Fibroblast of mammary gland (primary cell): ENCODE measurements at regions not wholly inside any gene's neighbourhood (a gene's known extent, or its start where the extent isn't known, plus 50 kb on each side); places are given as distances from the start of the nearest gene placed in this dataset.
"Not testable (repeated sequence)": the region's sequence is repeated elsewhere in the genome, so short reads cannot be mapped to it uniquely, and the experiment has no call there.

Experiments
- DNase-seq: peaks from one replicate; pipeline ENCODE4 v3.0.0-alpha.2; 2010; ENCODE audit warnings: low read depth
- H3K4me3 ChIP-seq: 2 replicates; pipeline ENCODE4 v1.5.1; 2011; ENCODE audit warnings: low read depth, mild to moderate bottlenecking, low read length, moderate library complexity; ENCODE audit not compliant: control insufficient read depth
- CTCF ChIP-seq: conservative IDR thresholded peaks from 2 replicates; pipeline ENCODE4 v1.5.1; 2011; ENCODE audit warnings: low read depth, low read length, inconsistent platforms; ENCODE audit not compliant: control insufficient read depth, insufficient read depth

DNA sequence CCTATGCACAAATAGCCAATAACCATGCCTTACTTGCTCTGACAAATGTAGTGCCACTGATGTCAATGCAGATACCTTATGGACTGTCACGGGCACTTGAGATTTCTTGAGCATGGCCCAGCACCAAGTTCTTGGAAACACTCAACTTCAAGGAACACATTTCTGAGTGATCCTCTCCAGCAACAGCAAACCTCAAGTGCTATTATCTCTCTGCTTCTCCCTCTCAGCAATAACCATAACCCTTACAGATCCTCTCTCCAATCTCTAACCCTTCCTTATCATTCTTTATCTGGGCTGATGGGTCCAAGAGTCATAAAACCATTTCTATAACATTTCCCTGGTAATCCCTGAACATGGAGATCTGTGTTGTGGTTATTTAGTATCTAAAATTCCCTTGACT lies 266.9 kb upstream of the STXBP5 start:
- no peak for DNase-seq
- no peak for TF ChIP-seq CTCF
- no peak overlapping the region for H3K4me3 ChIP-seq

DNA sequence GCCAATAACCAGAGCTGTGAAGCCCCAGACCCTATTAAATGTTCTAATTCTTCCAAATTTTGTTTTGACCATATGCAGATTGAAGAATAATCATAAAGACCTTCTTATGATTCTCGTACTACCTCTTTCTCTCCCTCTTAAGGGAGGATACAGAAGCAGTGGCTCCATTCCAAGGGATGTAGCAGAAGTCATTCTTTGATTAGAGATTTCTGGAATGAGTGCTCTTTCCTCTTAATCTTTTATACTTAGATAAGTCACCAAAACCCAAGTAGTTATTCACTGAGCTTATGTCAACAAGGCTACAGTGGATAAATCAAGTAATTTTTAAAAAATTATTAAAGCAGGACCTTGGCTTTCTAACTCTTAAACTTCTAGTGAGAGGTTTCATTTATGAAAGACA lies 266.0 kb upstream of the STXBP5 start:
- no peak overlapping the region for H3K4me3 ChIP-seq
- TF ChIP-seq CTCF = no peak
- DNase-seq = no peak

DNA sequence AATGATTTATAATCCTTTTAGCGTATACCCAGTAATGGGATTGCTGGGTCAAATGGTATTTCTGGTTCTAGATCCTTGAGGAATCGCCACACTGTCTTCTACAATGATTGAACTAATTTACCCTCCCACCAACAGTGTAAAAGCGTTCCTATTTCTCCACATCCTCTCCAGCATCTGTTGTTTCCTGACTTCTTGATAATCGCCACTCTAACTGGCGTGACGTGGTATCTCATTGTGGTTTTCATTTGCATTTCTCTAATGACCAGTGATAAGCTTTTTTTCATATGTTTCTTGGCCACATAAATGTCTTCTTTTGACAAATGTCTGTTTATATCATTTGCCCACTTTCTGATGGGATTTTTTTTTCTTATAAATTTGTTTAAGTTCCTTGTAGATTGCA lies 264.8 kb upstream of the STXBP5 start:
- H3K4me3 ChIP-seq, DNase-seq: not testable (repeated sequence)

GRCh38 chr6:146943664-146944063 lies 260.6 kb upstream of the STXBP5 start:
- no peak for TF ChIP-seq CTCF
- DNase-seq = no peak
- H3K4me3 ChIP-seq = no peak overlapping the region

GRCh38 chr6:146944077-146944476 lies 260.1 kb upstream of the STXBP5 start:
- DNase-seq = no peak
- H3K4me3 ChIP-seq = no peak overlapping the region
- TF ChIP-seq CTCF = no peak

GRCh38 chr6:146944809-146945208 lies 259.4 kb upstream of the STXBP5 start:
- no peak for TF ChIP-seq CTCF
- no peak overlapping the region for H3K4me3 ChIP-seq
- DNase-seq = no peak

DNA sequence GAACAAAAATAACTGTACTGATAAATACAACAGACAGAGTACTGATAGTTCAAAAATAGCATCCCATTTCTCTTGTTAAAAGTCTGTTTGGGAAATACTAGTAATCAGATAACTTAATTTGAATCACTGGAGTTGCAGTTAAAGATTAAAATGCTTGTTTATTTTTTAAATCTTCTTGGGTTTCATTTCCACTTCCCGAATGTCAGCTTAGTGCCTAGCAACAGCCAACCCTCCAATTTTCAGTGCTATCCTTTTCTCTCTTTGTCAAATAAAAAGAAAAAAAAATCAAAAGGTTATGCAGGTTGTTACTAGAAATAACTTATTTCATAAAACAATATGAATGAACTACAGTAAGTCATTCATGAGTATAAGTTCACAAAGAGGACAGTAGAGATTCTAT lies 257.7 kb upstream of the STXBP5 start:
- no peak for DNase-seq
- TF ChIP-seq CTCF = no peak
- H3K4me3 ChIP-seq = no peak overlapping the region

DNA sequence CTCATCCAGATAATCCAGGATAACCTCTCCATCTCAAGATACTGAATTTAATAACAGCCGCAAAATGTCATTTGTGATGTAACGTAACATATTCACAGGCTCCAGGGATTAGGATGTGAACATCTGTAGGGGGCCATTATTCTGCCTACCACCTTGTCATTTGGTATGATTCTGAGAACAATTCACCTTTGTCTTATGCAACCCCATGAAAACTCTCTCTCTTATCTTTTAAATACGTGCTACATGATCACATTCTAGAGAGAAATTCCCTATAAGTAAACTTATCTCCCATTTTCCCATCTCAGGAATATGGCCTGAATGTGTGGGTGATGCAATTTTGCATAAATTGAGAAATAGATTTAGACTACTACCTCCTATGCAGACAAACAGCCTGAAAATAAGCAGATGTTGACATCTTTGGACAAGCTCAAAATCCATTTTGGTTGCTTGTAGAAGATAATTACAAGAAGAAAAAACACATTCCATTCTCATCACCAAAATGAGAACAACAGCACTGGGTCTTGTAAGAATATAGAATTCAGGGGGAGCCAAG lies 255.4 kb upstream of the STXBP5 start:
- H3K4me3 ChIP-seq = no peak overlapping the region
- TF ChIP-seq CTCF = no peak
- no peak for DNase-seq
